ENCODE measurements at regions not wholly inside any gene's neighbourhood (a gene's known extent, or its start where the extent isn't known, plus 50 kb on each side); places are given as distances from the start of the nearest gene placed in this dataset.

DNA sequence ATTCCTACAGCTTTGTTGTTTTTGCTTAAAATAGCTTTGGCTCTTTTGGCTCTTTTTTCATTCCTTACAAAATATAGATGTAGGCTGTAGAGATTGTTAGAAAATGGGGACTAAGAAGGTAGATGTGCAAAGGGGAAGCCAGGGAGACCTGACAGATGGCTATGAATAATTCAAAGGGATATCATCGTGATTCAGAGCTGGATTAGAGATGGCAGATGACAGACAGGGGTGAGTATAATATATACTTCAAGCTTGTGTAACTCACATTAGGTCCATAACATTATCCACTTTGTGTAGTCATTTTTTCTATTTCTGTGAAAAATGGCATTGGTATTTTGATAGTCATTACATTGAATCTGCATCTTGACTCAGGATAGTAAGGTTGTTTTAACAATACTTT is 422.9 kb upstream of the ST6GAL2 start:
- Mint-ChIP-seq H3K4me1 (no peaks in the 10 kb centered on the region), H3K27me3 (no peaks in the 10 kb centered on the region), H3K4me3 (no peak overlapping the region), H3K36me3 (ENCODE audit: low read depth) (no peaks in the 10 kb centered on the region), H3K9me3 (peaks cover 6% of the 10 kb centered on the region), H3K27ac (no peak overlapping the region)
- POLR2A ChIA-PET, result no interaction called here
- CTCF ChIA-PET, result no interaction called here
- no peak for DNase-seq

DNA sequence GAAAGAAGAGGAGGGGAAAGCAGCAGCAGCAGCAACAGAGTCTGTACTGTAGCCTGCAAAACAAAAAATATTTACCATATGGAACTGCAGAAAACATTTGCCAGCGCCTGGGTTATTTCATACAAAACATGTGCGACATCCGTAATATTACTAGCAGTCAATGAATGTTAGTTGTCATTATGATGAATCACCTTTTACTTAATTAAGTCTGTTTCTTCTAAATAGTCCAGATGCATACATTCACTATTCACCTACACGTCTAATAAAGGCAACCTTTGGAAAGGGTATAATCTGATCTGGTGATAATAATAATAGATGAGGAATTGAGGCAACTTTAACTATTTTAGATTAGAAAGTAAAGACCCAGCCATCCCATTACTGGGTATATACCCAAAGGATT is 426.3 kb upstream of the ST6GAL2 start:
- Mint-ChIP-seq H3K36me3 (ENCODE audit: low read depth) (no peaks in the 10 kb centered on the region), H3K27me3 (no peaks in the 10 kb centered on the region), H3K4me1 (no peaks in the 10 kb centered on the region), H3K4me3 (no peak overlapping the region), H3K9me3 (peaks cover 6% of the 10 kb centered on the region), H3K27ac (no peak overlapping the region)
- ChIA-PET POLR2A (no interaction called here), CTCF (no interaction called here)
- DNase-seq, result no peak

DNA sequence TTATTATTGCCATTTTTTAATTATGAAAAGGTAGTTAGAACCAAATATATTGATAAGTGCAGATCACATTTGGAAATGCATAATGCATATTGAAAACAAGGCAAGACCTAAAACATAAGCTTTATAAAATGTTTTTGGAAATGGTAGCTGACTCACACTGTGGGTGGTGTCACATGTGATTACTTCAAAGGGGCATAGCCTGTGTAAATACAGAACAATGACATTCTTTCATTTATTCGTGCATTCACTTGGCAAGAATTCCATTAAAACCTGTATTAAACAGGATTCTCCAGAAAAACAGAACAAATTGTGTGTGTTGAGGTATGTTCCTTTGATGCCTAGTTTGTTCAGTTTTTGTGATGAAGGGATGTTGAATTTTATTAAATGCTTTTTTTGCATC is 427.3 kb upstream of the ST6GAL2 start:
- peaks cover 6% of the 10 kb centered on the region for H3K9me3 Mint-ChIP-seq
- no peak overlapping the region for H3K4me3 Mint-ChIP-seq
- no peaks in the 10 kb centered on the region for H3K4me1 Mint-ChIP-seq
- H3K27ac Mint-ChIP-seq, result no peak overlapping the region
- POLR2A ChIA-PET, result no interaction called here
- H3K27me3 Mint-ChIP-seq, result no peaks in the 10 kb centered on the region
- H3K36me3 Mint-ChIP-seq (ENCODE audit: low read depth), result no peaks in the 10 kb centered on the region
- CTCF ChIA-PET, result no interaction called here
- no peak for DNase-seq

DNA sequence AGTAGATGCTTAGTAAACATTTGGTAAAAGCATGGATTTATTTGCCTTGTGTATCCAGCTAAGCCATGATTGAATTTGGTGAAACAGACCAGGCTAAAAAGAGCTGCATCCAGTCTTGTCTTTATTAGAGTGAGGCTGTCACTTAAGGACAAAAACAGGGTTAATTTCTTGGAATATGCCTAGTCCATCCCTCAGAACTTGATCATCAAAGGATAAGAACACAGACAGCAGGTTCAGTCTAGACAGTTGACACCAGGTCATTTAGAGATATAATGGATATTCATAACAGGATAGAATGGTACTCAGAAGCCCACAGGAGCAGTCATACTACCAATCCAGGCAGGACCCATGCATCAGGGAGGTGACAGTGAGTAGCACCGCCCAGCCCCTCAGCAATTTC is 434.9 kb upstream of the ST6GAL2 start:
- Mint-ChIP-seq H3K9me3 (peaks cover 3% of the 10 kb centered on the region), H3K27me3 (no peaks in the 10 kb centered on the region), H3K4me3 (no peak overlapping the region), H3K27ac (no peak overlapping the region), H3K4me1 (no peaks in the 10 kb centered on the region), H3K36me3 (ENCODE audit: low read depth) (no peaks in the 10 kb centered on the region)
- CTCF ChIA-PET, result no interaction called here
- no peak for DNase-seq
- POLR2A ChIA-PET, result no interaction called here

DNA sequence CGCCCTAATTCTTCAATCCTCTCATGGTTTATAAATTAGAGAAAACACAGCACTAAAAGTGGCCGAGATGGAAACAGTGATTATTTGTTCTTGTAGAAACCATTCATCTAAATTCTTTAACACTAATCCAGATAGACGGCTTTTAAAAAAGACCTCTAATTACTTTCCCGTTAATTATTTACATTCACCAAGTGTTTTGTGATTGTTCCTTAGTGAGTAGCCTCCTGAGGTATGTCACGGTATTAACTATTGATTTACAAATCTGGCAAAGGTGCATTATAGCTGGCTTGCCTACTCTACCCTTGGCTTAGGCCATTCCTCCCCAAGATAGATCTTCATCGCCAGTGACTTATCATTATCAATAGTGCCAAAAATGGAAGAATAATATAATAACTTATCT is 436.4 kb upstream of the ST6GAL2 start:
- H3K36me3 Mint-ChIP-seq (ENCODE audit: low read depth), result no peaks in the 10 kb centered on the region
- POLR2A ChIA-PET, result no interaction called here
- H3K9me3 Mint-ChIP-seq, result peaks cover 11% of the 10 kb centered on the region
- DNase-seq, result no peak
- H3K4me1 Mint-ChIP-seq, result no peaks in the 10 kb centered on the region
- H3K4me3 Mint-ChIP-seq, result no peak overlapping the region
- H3K27ac Mint-ChIP-seq, result no peak overlapping the region
- CTCF ChIA-PET, result no interaction called here
- no peaks in the 10 kb centered on the region for H3K27me3 Mint-ChIP-seq

DNA sequence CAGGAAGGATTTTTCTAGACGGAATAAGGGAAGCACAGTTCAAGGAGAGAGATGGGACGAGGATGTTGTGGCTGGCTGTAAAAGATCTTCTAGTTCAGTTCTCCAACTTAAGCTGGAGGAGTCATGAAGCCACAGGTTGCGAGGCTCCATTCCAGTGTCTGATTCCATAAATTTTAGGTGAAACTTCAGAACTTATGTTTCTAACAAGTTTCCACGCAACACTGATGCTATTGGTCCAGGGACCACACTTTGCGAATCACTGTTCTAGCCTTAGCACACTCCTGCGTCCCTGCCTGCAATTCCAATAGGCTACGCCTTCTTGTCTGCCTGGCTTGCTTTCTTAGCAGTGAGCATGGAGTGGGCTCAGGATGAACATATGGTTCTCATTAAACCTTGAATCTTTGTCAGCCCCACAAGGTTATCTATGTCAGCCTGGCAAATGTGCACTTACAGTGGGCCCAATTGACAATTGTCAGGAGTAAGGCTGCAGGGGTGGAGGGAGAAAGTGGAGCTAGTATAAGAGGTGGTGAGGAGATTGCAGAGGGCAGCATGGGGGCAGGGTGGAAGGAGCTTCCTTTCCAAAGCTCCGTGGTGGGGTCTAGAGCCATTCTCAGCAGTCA is 438.1 kb upstream of the ST6GAL2 start:
- CTCF ChIA-PET, result no interaction called here
- Mint-ChIP-seq H3K36me3 (ENCODE audit: low read depth) (no peaks in the 10 kb centered on the region), H3K4me1 (no peaks in the 10 kb centered on the region), H3K27me3 (no peaks in the 10 kb centered on the region), H3K9me3 (peaks cover 14% of the 10 kb centered on the region), H3K4me3 (no peak overlapping the region), H3K27ac (no peak overlapping the region)
- POLR2A ChIA-PET, result no interaction called here
- DNase-seq, result no peak

DNA sequence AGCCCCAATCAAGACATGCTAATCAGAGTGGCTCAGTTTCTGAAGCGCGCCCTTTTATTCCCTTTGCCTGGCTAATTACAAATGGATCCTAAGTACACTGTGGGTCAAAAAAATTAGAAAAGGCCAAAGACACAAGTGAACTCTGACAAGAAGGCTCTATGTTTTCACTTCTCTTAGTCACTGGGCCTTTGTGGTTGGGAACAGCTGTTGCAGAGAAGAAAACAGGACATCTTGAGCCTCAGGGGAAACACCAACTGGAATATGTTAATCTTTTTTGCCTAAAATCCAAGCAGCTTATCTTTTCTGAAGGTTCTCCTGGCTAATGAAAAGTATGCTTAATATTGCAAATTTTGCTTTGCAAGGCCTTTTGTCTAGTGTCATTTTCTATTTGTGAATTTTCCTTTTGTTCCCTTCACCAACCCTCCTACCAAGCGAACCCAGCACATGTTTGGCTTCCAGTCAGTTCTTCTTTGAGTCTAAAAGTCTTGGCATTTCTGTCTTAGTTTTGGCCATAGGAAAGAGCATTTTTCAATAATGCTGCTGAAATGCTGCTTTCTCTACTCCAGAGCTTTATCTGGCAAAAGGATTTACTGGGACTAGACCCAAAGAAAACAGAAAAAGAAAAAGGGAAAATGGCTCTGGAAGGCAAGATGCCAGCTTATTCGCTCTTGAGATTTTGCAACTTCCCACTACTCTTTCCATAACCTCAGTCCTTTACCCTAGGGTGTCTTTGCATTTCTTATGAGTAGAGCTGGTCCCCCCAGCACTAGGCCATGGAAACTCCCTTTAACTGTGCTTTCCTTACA is 440.2 kb upstream of the ST6GAL2 start:
- Mint-ChIP-seq H3K4me1 (no peaks in the 10 kb centered on the region), H3K9me3 (peaks cover 17% of the 10 kb centered on the region), H3K27me3 (no peaks in the 10 kb centered on the region), H3K27ac (no peak overlapping the region), H3K36me3 (ENCODE audit: low read depth) (no peaks in the 10 kb centered on the region), H3K4me3 (no peak overlapping the region)
- ChIA-PET POLR2A (no interaction called here), CTCF (no interaction called here)
- DNase-seq, result no peak

DNA sequence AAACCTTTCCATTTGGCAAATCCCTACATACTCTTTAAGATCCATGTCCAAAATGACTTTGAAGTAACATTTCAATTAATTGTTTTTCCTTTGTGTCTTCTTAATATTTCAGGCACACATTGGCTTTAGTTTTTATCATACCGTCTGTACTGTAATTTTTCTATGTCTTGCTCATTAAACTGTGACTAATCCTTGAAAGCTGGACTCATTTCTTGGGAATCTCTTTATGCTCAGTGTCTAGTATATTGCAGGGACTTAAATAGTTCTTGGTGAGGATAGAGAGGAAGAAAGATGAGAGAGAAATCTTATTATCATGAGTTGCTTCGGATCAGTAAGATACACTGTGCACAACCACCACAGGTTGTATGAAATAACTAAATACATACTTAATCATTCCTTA is 448.3 kb upstream of the ST6GAL2 start:
- Mint-ChIP-seq H3K36me3 (ENCODE audit: low read depth) (no peaks in the 10 kb centered on the region), H3K9me3 (peaks cover 12% of the 10 kb centered on the region), H3K27ac (no peak overlapping the region), H3K4me1 (no peaks in the 10 kb centered on the region), H3K4me3 (no peak overlapping the region), H3K27me3 (no peaks in the 10 kb centered on the region)
- DNase-seq, result no peak
- ChIA-PET POLR2A (no interaction called here), CTCF (no interaction called here)

DNA sequence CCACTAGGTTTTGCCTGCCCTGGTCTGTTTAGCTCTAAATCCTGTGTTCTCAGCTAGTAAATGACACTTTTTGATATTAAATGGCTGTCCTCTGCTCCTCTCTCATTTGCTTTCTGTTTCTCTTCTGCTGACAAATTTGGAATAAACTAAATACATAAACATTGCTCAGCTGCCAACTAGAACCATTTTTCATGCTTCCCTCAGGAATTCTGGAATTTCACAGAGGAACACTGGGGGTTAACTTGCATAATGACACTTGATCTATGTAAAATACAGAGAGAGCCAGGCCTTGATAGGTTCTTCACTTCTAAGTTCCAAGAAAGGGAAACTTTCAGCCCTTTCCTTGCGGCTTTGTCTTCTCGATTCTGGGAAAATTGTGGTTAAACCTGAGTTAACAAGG is 450.6 kb upstream of the ST6GAL2 start:
- no peaks in the 10 kb centered on the region for H3K27me3 Mint-ChIP-seq
- CTCF ChIA-PET, result no interaction called here
- no peak overlapping the region for H3K4me3 Mint-ChIP-seq
- POLR2A ChIA-PET, result no interaction called here
- no peak for DNase-seq
- no peaks in the 10 kb centered on the region for H3K4me1 Mint-ChIP-seq
- peaks cover 10% of the 10 kb centered on the region for H3K9me3 Mint-ChIP-seq
- no peaks in the 10 kb centered on the region for H3K36me3 Mint-ChIP-seq (ENCODE audit: low read depth)
- no peak overlapping the region for H3K27ac Mint-ChIP-seq

DNA sequence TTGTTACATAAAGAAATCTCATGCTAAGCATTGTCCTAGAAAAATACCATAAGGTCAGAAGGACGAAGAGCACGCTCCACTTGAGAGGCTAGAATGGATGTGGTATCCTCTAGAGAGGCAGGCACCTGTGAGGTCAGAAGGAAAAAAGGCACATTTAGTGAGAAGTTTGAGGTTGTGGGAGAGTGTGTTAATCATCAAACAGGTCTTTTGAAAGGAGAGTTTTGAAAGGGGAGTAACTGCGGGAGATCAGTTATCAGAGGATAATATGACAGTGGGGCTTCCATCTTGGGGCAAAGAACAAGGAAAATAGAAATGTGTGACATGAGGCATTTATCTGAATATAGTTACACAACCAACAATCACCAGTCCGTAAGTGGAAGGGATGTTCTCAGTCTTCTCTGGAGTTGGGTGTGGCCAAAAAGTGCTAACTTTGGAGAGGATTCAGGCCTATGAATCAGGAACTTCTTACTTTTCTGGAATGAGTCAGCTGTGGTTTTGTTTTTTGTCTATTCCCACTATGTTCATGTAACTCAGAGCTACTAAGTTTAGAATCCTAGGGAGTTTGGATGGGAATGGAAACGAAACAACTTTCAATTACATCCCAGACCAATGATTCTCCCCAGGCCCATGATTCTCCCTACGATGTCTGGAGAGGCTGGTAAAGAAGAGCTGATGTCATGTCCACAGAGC is 451.4 kb upstream of the ST6GAL2 start:
- H3K4me3 Mint-ChIP-seq, result no peak overlapping the region
- peaks cover 7% of the 10 kb centered on the region for H3K9me3 Mint-ChIP-seq
- H3K27me3 Mint-ChIP-seq, result no peaks in the 10 kb centered on the region
- POLR2A ChIA-PET, result no interaction called here
- H3K27ac Mint-ChIP-seq, result no peak overlapping the region
- H3K36me3 Mint-ChIP-seq (ENCODE audit: low read depth), result no peaks in the 10 kb centered on the region
- H3K4me1 Mint-ChIP-seq, result no peaks in the 10 kb centered on the region
- no peak for DNase-seq
- CTCF ChIA-PET, result no interaction called here

DNA sequence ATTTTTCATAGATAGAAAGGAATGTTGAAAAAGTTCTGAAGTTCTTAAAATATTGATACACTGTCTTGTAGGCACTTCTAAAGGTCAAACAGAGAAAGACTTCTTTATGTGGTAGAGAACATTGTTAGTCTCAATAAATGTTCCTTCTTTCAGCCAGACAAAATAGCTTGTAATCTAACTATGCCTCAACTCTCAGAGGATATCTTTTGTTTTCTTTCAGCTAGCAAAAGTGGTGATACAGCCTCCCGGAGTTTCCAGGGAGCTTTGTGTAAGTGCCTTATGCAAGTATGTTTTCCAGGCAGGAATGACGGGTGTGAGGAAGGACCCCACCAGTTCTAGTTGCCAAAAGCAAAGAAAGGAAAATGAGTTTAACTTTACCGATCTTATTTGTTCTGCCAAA is 452.1 kb upstream of the ST6GAL2 start:
- CTCF ChIA-PET, result no interaction called here
- H3K9me3 Mint-ChIP-seq, result peaks cover 7% of the 10 kb centered on the region
- H3K4me1 Mint-ChIP-seq, result no peaks in the 10 kb centered on the region
- H3K27me3 Mint-ChIP-seq, result no peaks in the 10 kb centered on the region
- H3K4me3 Mint-ChIP-seq, result no peak overlapping the region
- no peaks in the 10 kb centered on the region for H3K36me3 Mint-ChIP-seq (ENCODE audit: low read depth)
- H3K27ac Mint-ChIP-seq, result no peak overlapping the region
- POLR2A ChIA-PET, result no interaction called here
- no peak for DNase-seq

DNA sequence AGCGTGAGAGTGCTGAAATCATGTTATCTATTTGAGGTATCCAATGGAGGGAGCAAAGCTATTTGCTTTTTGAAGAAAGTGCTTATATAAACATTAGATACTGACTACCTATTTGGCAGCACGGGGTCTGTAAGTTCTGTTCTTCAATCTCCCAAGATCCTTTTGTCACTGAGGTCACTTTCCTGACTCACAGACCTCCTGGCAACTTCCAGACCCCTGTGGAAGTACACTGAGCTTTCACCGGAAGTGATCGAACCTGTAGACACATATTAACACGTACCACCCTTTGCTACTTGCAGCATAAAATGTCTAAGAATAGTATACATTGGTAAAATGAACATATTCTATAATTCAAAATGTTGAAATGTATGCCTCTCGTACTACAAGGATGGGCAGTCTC is 452.6 kb upstream of the ST6GAL2 start:
- no peaks in the 10 kb centered on the region for H3K36me3 Mint-ChIP-seq (ENCODE audit: low read depth)
- H3K27ac Mint-ChIP-seq, result no peak overlapping the region
- ChIA-PET CTCF (no interaction called here), POLR2A (no interaction called here)
- H3K4me1 Mint-ChIP-seq, result no peaks in the 10 kb centered on the region
- H3K27me3 Mint-ChIP-seq, result no peaks in the 10 kb centered on the region
- H3K4me3 Mint-ChIP-seq, result no peak overlapping the region
- peaks cover 7% of the 10 kb centered on the region for H3K9me3 Mint-ChIP-seq
- DNase-seq, result no peak

DNA sequence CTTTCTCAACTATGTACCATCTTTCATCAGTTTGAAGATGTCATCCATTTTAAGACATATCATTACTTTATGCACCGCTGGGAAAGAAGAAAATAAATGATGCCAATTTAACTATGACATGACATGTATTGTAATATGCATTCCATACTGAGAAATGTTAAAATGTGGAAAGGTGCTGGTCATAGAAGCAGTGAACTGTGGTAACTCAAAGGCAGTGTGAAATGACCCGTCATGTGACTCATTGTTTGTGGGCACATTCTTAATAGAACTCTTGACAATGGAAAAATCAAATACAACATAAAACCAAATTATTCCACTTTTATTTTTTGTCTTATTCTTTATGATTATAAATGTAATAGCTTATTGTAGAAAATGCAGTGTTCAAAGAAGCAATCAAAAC is 455.0 kb upstream of the ST6GAL2 start:
- Mint-ChIP-seq H3K36me3 (ENCODE audit: low read depth) (no peaks in the 10 kb centered on the region), H3K4me1 (no peaks in the 10 kb centered on the region), H3K9me3 (peaks cover 7% of the 10 kb centered on the region), H3K27ac (no peak overlapping the region), H3K4me3 (no peak overlapping the region), H3K27me3 (no peaks in the 10 kb centered on the region)
- CTCF ChIA-PET, result no interaction called here
- no peak for DNase-seq
- POLR2A ChIA-PET, result no interaction called here

DNA sequence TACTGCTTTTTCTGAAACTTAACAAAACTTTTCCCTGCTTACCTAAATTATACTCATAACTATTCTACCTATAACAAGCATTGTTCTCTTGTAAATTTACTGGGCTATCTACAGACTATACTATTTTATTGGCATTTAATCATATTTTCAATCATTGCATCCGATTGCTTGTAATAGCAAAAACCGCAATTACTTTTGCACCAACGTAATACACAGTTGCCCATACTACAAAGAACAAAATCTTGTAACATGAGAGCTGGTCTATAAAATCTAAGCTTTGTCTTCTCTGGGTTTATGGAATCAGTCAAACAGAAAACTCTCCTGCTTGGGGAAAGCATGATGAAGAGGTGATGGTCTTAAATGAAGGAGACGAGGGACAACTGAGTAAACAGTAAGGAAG is 463.4 kb upstream of the ST6GAL2 start:
- CTCF ChIA-PET, result no interaction called here
- POLR2A ChIA-PET, result no interaction called here
- Mint-ChIP-seq H3K4me1 (no peaks in the 10 kb centered on the region), H3K36me3 (ENCODE audit: low read depth) (no peaks in the 10 kb centered on the region), H3K27me3 (no peaks in the 10 kb centered on the region), H3K9me3 (peaks cover 10% of the 10 kb centered on the region), H3K4me3 (no peak overlapping the region), H3K27ac (no peak overlapping the region)
- DNase-seq, result no peak

Data from activated CD4-positive, alpha-beta memory T cell treated with anti-CD3 and anti-CD28 coated beads, Interleukin-2, amount 10 ng/mL, durations not matched to agents 7 days and 5 days (primary cell).